ENCODE measurements at regions not wholly inside any gene's neighbourhood (a gene's known extent, or its start where the extent isn't known, plus 50 kb on each side); places are given as distances from the start of the nearest gene placed in this dataset.

- TF ChIP-seq ZFX (IDR thresholded peaks at IDR 0.05) (no peak), CTCF (conservative IDR thresholded peaks at IDR 0.05) (no peak)
- no peak overlapping the region for H3K27ac ChIP-seq
Observed at GRCh38 chr6:4518506-4518905, 257.7 kb upstream of the CDYL start.

- no peak overlapping the region for H3K27ac ChIP-seq
- no peak for TF ChIP-seq CTCF (conservative IDR thresholded peaks at IDR 0.05)
- TF ChIP-seq ZFX (IDR thresholded peaks at IDR 0.05) = no peak
Observed at GRCh38 chr6:4516206-4516605, 260.0 kb upstream of the CDYL start.

GRCh38 chr6:4513561-4513960 lies 262.6 kb upstream of the CDYL start:
- no peak for TF ChIP-seq ZFX (IDR thresholded peaks at IDR 0.05)

GRCh38 chr6:4512051-4512471 lies 264.1 kb upstream of the CDYL start:
- TF ChIP-seq ZFX (IDR thresholded peaks at IDR 0.05) = no peak
- H3K27ac ChIP-seq = no peak overlapping the region

More at GRCh38 chr6:4513561-4513960, 262.6 kb upstream of the CDYL start:
- H3K27ac ChIP-seq = no peak overlapping the region

- H3K27ac ChIP-seq = no peak overlapping the region
- no peak for TF ChIP-seq ZFX (IDR thresholded peaks at IDR 0.05)
Observed at GRCh38 chr6:4511641-4512020, 264.6 kb upstream of the CDYL start.

GRCh38 chr6:4510906-4511640 lies 265.1 kb upstream of the CDYL start:
- no peak overlapping the region for H3K27ac ChIP-seq
- no peak for TF ChIP-seq CTCF (conservative IDR thresholded peaks at IDR 0.05)

- TF ChIP-seq ZFX (IDR thresholded peaks at IDR 0.05) (no peak), CTCF (conservative IDR thresholded peaks at IDR 0.05) (no peak)
- H3K27ac ChIP-seq = no peak overlapping the region
Observed at GRCh38 chr6:4510317-4510716, 265.9 kb upstream of the CDYL start.

- TF ChIP-seq ZFX (IDR thresholded peaks at IDR 0.05) = no peak
- no peak for TF ChIP-seq CTCF (conservative IDR thresholded peaks at IDR 0.05)
- H3K27ac ChIP-seq = no peak overlapping the region
Observed at GRCh38 chr6:4509506-4509905, 266.7 kb upstream of the CDYL start.

- H3K27ac ChIP-seq = no peak overlapping the region
- no peak for TF ChIP-seq ZFX (IDR thresholded peaks at IDR 0.05)
- no peak for TF ChIP-seq CTCF (conservative IDR thresholded peaks at IDR 0.05)
Observed at GRCh38 chr6:4506792-4507191, 269.4 kb upstream of the CDYL start.
